ENCODE measurements at regions not wholly inside any gene's neighbourhood (a gene's known extent, or its start where the extent isn't known, plus 50 kb on each side); places are given as distances from the start of the nearest gene placed in this dataset.

DNA sequence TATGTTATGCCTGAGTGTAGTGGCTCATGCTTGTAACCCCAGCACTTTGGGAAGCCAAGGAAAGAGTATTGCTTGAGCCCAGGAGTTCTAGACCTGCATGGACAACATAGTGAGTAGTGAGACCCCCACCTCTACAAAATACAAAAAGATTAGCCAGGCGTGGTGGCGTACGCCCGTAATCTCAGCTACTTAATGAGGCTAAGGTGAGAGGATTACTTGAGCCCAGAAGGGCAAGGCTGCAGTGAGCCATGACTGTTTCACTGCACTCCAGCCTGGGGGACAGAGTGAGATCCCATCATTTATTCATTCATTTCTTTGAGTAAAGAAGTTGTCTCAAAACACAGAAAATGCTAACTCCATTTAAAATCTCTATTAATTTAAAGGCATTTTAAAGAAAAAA lies 1061.6 kb downstream of the JRKL start:
- TF ChIP-seq, protein P1, sequence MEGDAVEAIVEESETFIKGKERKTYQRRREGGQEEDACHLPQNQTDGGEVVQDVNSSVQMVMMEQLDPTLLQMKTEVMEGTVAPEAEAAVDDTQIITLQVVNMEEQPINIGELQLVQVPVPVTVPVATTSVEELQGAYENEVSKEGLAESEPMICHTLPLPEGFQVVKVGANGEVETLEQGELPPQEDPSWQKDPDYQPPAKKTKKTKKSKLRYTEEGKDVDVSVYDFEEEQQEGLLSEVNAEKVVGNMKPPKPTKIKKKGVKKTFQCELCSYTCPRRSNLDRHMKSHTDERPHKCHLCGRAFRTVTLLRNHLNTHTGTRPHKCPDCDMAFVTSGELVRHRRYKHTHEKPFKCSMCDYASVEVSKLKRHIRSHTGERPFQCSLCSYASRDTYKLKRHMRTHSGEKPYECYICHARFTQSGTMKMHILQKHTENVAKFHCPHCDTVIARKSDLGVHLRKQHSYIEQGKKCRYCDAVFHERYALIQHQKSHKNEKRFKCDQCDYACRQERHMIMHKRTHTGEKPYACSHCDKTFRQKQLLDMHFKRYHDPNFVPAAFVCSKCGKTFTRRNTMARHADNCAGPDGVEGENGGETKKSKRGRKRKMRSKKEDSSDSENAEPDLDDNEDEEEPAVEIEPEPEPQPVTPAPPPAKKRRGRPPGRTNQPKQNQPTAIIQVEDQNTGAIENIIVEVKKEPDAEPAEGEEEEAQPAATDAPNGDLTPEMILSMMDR (IDR thresholded peaks at IDR 0.05; ENCODE audit: low read depth, low read length) = no peak
- no peak for DNase-seq (ENCODE audit: low read depth in 2 of 2)
- H3K4me3 ChIP-seq (replicated peaks in 1 of 2; ENCODE audit: low read depth in 2 of 2, low read length in 2 of 2) = no peak overlapping the region

DNA sequence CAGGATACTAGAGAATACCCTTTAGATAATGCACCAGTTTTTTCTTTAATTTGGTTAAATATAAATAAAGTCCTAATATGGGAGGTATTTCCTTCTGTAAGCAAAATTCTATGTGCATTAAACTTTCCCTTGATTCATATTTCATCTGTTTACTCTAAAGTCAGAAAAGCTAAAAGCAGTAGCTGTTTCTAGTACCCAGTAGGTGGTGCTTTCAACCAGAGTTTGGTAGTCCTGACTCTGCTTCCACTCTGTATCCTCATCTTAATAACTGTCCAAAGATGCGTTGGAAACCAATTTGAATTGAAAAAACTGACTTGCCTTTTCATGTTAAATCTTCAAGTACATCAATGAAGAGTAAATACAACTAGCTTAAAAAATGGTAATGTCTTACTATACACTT lies 1065.2 kb downstream of the JRKL start:
- peak; percentile 72 to 83 for DNase-seq (ENCODE audit: low read depth in 2 of 2)
- TF ChIP-seq, protein P1 (IDR thresholded peaks at IDR 0.05; ENCODE audit: low read depth, low read length) = peak; percentile 68

DNA sequence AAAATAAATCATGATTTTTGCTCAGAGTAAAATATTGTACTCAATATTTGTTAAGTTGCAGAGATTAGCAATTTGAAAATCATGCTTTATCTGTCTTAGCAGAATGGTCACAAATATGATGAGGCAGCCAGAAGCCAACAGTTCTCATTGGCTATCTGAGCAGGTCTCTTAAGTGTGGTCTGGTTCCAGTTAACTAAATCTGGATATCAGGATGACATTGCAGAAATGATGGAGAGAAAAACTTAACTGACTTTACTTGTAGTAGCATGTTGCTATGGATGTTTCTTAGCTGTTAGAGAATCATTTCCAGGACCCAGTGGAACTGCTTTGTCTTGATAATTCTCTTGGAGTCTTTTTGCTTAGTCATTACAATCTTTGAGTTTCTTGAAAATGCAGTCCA lies 1070.3 kb downstream of the JRKL start:
- TF ChIP-seq, protein P1 (IDR thresholded peaks at IDR 0.05; ENCODE audit: low read depth, low read length) = no peak
- DNase-seq (ENCODE audit: low read depth in 2 of 2) = peak in 1 of 2 donors; percentile 40
- H3K4me3 ChIP-seq (replicated peaks in 1 of 2; ENCODE audit: low read depth in 2 of 2, low read length in 2 of 2) = no peak overlapping the region

More for the DNA sequence above, 1065.2 kb downstream of the JRKL start:
- no peak overlapping the region for H3K4me3 ChIP-seq (replicated peaks in 1 of 2; ENCODE audit: low read depth in 2 of 2, low read length in 2 of 2)

DNA sequence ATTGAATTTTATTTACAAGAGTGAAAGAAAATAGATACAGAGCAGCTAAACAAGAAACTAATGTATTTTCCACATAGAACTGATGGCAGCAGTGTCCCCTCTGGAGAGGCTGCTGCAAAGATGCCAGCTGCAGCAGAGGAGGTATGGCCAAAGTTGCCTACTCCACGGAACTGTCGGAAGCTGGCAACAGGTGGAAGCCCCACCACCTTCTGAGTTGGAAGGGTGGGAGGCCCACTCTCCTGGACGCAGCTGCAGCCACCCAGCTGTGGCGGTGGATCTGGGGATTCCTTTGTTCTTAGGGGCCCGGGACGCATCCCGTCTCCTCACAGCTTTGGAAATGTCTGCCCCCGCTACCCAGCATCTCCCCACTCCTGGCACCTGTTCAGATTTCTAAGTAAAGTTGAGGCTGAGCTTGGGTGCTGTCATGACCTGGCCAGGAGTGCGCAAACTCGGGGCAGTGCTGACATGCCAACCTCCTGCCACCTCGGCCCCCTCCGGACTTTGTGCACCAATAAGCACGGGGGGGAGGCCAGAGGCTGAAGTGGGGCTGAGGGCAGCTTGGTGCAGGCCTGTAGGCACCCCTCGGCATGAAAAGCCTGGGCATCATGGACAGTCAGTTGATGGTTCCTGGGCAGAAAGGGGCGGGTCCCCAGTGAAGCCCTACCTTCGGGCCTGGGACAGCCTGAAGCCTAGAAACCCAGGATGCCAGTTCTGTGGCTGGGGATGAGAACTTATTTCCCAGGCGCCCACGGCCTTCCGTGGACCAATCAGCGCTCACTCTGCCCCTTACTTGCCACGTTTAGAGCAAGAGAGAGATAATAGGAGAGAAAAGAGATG lies 1071.4 kb downstream of the JRKL start:
- TF ChIP-seq, protein P1 (IDR thresholded peaks at IDR 0.05; ENCODE audit: low read depth, low read length) = no peak
- no peak for DNase-seq (ENCODE audit: low read depth in 2 of 2)
- H3K4me3 ChIP-seq (replicated peaks in 1 of 2; ENCODE audit: low read depth in 2 of 2, low read length in 2 of 2) = no peak overlapping the region

DNA sequence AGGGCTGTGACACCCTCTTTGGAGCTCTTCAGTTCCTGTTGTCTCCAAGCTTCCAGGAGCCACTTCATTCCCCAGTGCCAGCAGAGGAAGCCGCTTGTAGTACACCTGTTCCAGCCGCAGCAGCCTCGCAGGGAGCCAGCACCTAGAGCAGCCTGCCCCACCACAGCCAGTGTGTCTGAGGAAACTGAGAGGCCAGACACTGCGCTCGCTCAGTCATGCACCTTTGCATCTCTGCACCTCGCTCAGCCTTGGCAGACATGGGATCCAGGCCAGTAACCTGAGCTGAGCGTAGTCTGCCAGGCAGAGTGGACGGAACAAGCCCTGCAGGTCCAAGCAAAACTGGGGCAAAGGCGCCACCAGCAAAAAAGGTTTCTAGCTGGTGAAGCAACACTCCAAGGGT lies 1072.1 kb downstream of the JRKL start:
- TF ChIP-seq, protein P1 (IDR thresholded peaks at IDR 0.05; ENCODE audit: low read depth, low read length) = no peak
- no peak overlapping the region for H3K4me3 ChIP-seq (replicated peaks in 1 of 2; ENCODE audit: low read depth in 2 of 2, low read length in 2 of 2)
- no peak for DNase-seq (ENCODE audit: low read depth in 2 of 2)

DNA sequence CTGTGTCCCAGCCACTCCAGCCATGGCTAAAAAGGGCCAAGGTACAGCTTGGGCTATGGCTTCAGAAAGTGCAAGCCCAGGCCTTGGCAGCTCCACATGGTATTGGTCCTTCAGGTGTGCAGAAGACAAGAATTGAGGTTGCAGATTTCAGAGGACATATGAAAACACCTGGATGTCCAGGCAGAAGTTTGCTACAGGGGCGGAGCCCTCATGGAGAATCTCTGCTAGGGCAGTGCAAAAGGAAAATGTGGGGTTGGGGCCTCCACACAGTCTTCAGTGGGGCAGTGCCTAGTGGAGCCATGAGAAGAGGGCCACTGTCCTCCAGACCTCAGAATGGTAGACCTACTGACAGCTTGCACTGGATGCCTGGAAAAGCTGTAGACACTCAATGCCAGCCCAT lies 1074.1 kb downstream of the JRKL start:
- no peak overlapping the region for H3K4me3 ChIP-seq (replicated peaks in 1 of 2; ENCODE audit: low read depth in 2 of 2, low read length in 2 of 2)
- TF ChIP-seq, protein P1 (IDR thresholded peaks at IDR 0.05; ENCODE audit: low read depth, low read length) = no peak

More for the DNA sequence above, 1074.1 kb downstream of the JRKL start:
- DNase-seq (ENCODE audit: low read depth in 2 of 2) = no peak
